GM19328 (cell line): ENCODE measurements at regions not wholly inside any gene's neighbourhood (a gene's known extent, or its start where the extent isn't known, plus 50 kb on each side); places are given as distances from the start of the nearest gene placed in this dataset.

Experiments used
- ATAC-seq: cut with Tn5 transposase; IDR thresholded peaks from one replicate; pipeline ENCODE4 v1.9.1; 2021; ENCODE audit warnings: mild to moderate bottlenecking, moderate library complexity; ENCODE audit not compliant: unreplicated experiment

GRCh38 chr6:14644381-14644780 lies 526.8 kb downstream of the CD83 start:
- no peak for ATAC-seq

GRCh38 chr6:14645221-14645620 lies 527.6 kb downstream of the CD83 start:
- ATAC-seq, result no peak

- ATAC-seq, result no peak
Measured at GRCh38 chr6:14645841-14646240, 528.3 kb downstream of the CD83 start.

- no peak for ATAC-seq
Measured at GRCh38 chr6:14646371-14646770, 528.8 kb downstream of the CD83 start.

- ATAC-seq, result no peak
Measured at GRCh38 chr6:14647357-14647756, 529.8 kb downstream of the CD83 start.

- ATAC-seq, result no peak
Measured at GRCh38 chr6:14652536-14652935, 535.0 kb downstream of the CD83 start.

GRCh38 chr6:14655201-14656061 lies 537.9 kb downstream of the CD83 start:
- ATAC-seq, result no peak

GRCh38 chr6:14656078-14656521 lies 538.5 kb downstream of the CD83 start:
- ATAC-seq, result no peak

GRCh38 chr6:14656649-14657048 lies 539.1 kb downstream of the CD83 start:
- ATAC-seq, result no peak

- no peak for ATAC-seq
Measured at GRCh38 chr6:14658030-14658429, 540.5 kb downstream of the CD83 start.

- no peak for ATAC-seq
Measured at GRCh38 chr6:14658886-14659561, 541.5 kb downstream of the CD83 start.

GRCh38 chr6:14659841-14660240 lies 542.3 kb downstream of the CD83 start:
- ATAC-seq, result no peak

GRCh38 chr6:14660806-14661579 lies 543.4 kb downstream of the CD83 start:
- peak; percentile 50 for ATAC-seq

- ATAC-seq, result no peak
Measured at GRCh38 chr6:14661691-14662090, 544.1 kb downstream of the CD83 start.

- ATAC-seq, result no peak
Measured at GRCh38 chr6:14664112-14664601, 546.6 kb downstream of the CD83 start.

- no peak for ATAC-seq
Measured at GRCh38 chr6:14664621-14665315, 547.2 kb downstream of the CD83 start.

GRCh38 chr6:14665827-14666724 lies 548.5 kb downstream of the CD83 start:
- no peak for ATAC-seq

GRCh38 chr6:14670806-14671205 lies 553.2 kb downstream of the CD83 start:
- no peak for ATAC-seq

- ATAC-seq, result no peak
Measured at GRCh38 chr6:14671261-14671681, 553.7 kb downstream of the CD83 start.

- no peak for ATAC-seq
Measured at GRCh38 chr6:14671937-14672336, 554.4 kb downstream of the CD83 start.
